HepG2 (cell line): ENCODE measurements at regions not wholly inside any gene's neighbourhood (a gene's known extent, or its start where the extent isn't known, plus 50 kb on each side); places are given as distances from the start of the nearest gene placed in this dataset.

Experiments
- BCL6 ChIP-seq: IDR thresholded peaks from 2 replicates; pipeline ENCODE4 v1.6.1; 2016; ENCODE audit warnings: missing genetic modification reagents, missing compliant biosample characterization
- BORCS8-MEF2B ChIP-seq: sonication (generic); formaldehyde crosslinking; IDR thresholded peaks from 2 replicates; pipeline ENCODE4 v1.8.0; 2022; ENCODE audit warnings: mild to moderate bottlenecking, missing genetic modification reagents
- DR1 ChIP-seq: sonication (generic); formaldehyde crosslinking; IDR thresholded peaks from 2 replicates; pipeline ENCODE4 v1.8.0; 2021; ENCODE audit warnings: mild to moderate bottlenecking, missing genetic modification reagents, inconsistent platforms
- EP300 ChIP-seq, 3 experiments: sonication (generic) in 1 of 3; formaldehyde crosslinking in 1 of 3; IDR thresholded peaks; 2 replicates each; pipeline versions ENCODE4 v1.5.1 to v1.6.1; 2011 to 2020; ENCODE audit warnings: low read depth in 2 of 3, low read length in 2 of 3, borderline replicate concordance in 1 of 3, improper control_type of control experiment in 1 of 3, mild to moderate bottlenecking in 1 of 3, missing genetic modification reagents in 1 of 3, moderate library complexity in 1 of 3
- HMGXB4 ChIP-seq, 2 experiments: sonication (generic) in 1 of 2; formaldehyde crosslinking in 1 of 2; IDR thresholded peaks; 2 replicates each; pipeline versions ENCODE4 v1.4.0 to v1.6.1; 2018 to 2020; ENCODE audit warnings: missing genetic modification reagents in 2 of 2, borderline replicate concordance in 1 of 2, low read depth in 1 of 2, mild to moderate bottlenecking in 1 of 2, missing biosample characterization in 1 of 2
- KDM5B ChIP-seq: sonication (generic); formaldehyde crosslinking; IDR thresholded peaks from 2 replicates; pipeline ENCODE4 v1.4.0; 2020; ENCODE audit warnings: missing genetic modification reagents, mild to moderate bottlenecking, borderline replicate concordance
- MAFK ChIP-seq, 2 experiments: IDR thresholded peaks in 1 of 2; conservative IDR thresholded peaks in 1 of 2; 2 replicates each; pipeline ENCODE4 v1.6.1; 2011; ENCODE audit warnings: improper control_type of control experiment in 2 of 2, low read length in 2 of 2
- MTA1 ChIP-seq: sonication (generic); formaldehyde crosslinking; IDR thresholded peaks from 2 replicates; pipeline ENCODE4 v1.4.0; 2020; ENCODE audit warnings: missing genetic modification reagents, mild to moderate bottlenecking, borderline replicate concordance
- PAXIP1 ChIP-seq: sonication (generic); formaldehyde crosslinking; conservative IDR thresholded peaks from 2 replicates; pipeline ENCODE4 v1.4.0; 2020; ENCODE audit warnings: mild to moderate bottlenecking, missing genetic modification reagents, moderate library complexity
- POLR2AphosphoS5 ChIP-seq: IDR thresholded peaks from 2 replicates; pipeline ENCODE4 v1.6.1; 2012; ENCODE audit warnings: low read depth, low read length
- RFXANK ChIP-seq: IDR thresholded peaks from 2 replicates; pipeline ENCODE4 v1.6.1; 2016
- SIX1 ChIP-seq: sonication (generic); formaldehyde crosslinking; IDR thresholded peaks from 2 replicates; pipeline ENCODE4 v1.4.0; 2020; ENCODE audit warnings: missing genetic modification reagents, borderline replicate concordance
- TBL1XR1 ChIP-seq: fragments of 150-350 bp; IDR thresholded peaks from 2 replicates; pipeline ENCODE4 v1.6.1; 2014; ENCODE audit warnings: borderline replicate concordance, low read length; ENCODE audit not compliant: partially characterized antibody
- TCF12 ChIP-seq, 2 experiments: fragments of 450-650 bp in 1 of 2; sonication (generic) in 1 of 2; formaldehyde crosslinking in 1 of 2; IDR thresholded peaks; 2 replicates each; pipeline versions ENCODE4 v1.6.1 to v1.8.0; 2017 to 2022; ENCODE audit warnings: antibody characterized with exemption in 1 of 2, mild to moderate bottlenecking in 1 of 2, missing genetic modification reagents in 1 of 2, moderate library complexity in 1 of 2
- THAP9 ChIP-seq: sonication (generic); formaldehyde crosslinking; IDR thresholded peaks from 2 replicates; pipeline ENCODE4; 2020; ENCODE audit warnings: missing genetic modification reagents, mild to moderate bottlenecking, borderline replicate concordance
- ZBTB8A ChIP-seq: sonication (generic); formaldehyde crosslinking; IDR thresholded peaks from 2 replicates; pipeline ENCODE4 v1.4.0; 2020; ENCODE audit warnings: mild to moderate bottlenecking, low read depth, missing genetic modification reagents, borderline replicate concordance
- ZNF282 ChIP-seq: fragments of 450-650 bp; IDR thresholded peaks from 2 replicates; pipeline ENCODE4 v1.6.1; 2018; ENCODE audit not compliant: partially characterized antibody
- ZNF354B ChIP-seq: sonication (generic); formaldehyde crosslinking; IDR thresholded peaks from 2 replicates; pipeline ENCODE4 v1.8.0; 2022; ENCODE audit warnings: mild to moderate bottlenecking, missing genetic modification reagents
- ZNF546 ChIP-seq: sonication (generic); formaldehyde crosslinking; conservative IDR thresholded peaks from 2 replicates; pipeline ENCODE4 v1.8.1; 2023; ENCODE audit warnings: mild to moderate bottlenecking, missing genetic modification reagents
- ZNF614 ChIP-seq: IDR thresholded peaks from 2 replicates; pipeline ENCODE4 v1.6.1; 2018; ENCODE audit warnings: missing biosample characterization, missing genetic modification reagents, inconsistent platforms, borderline replicate concordance
- ZNF616 ChIP-seq: sonication (generic); formaldehyde crosslinking; IDR thresholded peaks from 2 replicates; pipeline ENCODE4 v1.5.0; 2020; ENCODE audit warnings: low read depth, mild to moderate bottlenecking, missing genetic modification reagents

- TF ChIP-seq THAP9 (CRISPR knock-in tag) (no peak), SIX1 (CRISPR knock-in tag) (no peak), BCL6 (peak; percentile 41; the same call in 1 of the 2 replicates), ZBTB8A (CRISPR knock-in tag) (no peak), HMGXB4 (CRISPR knock-in tag; IDR thresholded peaks at IDR 0.05; ENCODE audit: borderline replicate concordance in 1 of 2, low read depth in 1 of 2) (no peak), MAFK (conservative IDR thresholded peaks at IDR 0.05 in 1 of 2, IDR thresholded peaks at IDR 0.05 in 1 of 2; ENCODE audit: low read length in 2 of 2) (no peak), RFXANK (CRISPR knock-in tag) (no peak), PAXIP1 (CRISPR knock-in tag) (peak; percentile 41; the same call in 1 of the 2 replicates), BORCS8-MEF2B (no peak), ZNF546 (CRISPR knock-in tag) (no peak), MTA1 (CRISPR knock-in tag) (no peak), DR1 (CRISPR knock-in tag) (no peak), KDM5B (no peak), TBL1XR1 (no peak), EP300 (IDR thresholded peaks at IDR 0.05; ENCODE audit: low read depth in 2 of 2, low read length in 2 of 2) (0 out of 4 replicates have a peak, but pooled peaks of 1 of the 2 experiments have one; percentile 30), EP300 (CRISPR knock-in tag; IDR thresholded peaks at IDR 0.05; ENCODE audit: borderline replicate concordance) (no peak), ZNF616 (CRISPR knock-in tag) (no peak), ZNF614 (no peak), ZNF354B (CRISPR knock-in tag) (no peak), TCF12 (IDR thresholded peaks at IDR 0.05) (no peak), TCF12 (CRISPR knock-in tag; IDR thresholded peaks at IDR 0.05) (no peak), POLR2AphosphoS5 (no peak), ZNF282 (no peak)
These were observed 372.8 kb upstream of the UBE2E3 start (continued) for GRCh38 chr2:180607514-180608049.
